ENCODE measurements at regions not wholly inside any gene's neighbourhood (a gene's known extent, or its start where the extent isn't known, plus 50 kb on each side); places are given as distances from the start of the nearest gene placed in this dataset.

DNA sequence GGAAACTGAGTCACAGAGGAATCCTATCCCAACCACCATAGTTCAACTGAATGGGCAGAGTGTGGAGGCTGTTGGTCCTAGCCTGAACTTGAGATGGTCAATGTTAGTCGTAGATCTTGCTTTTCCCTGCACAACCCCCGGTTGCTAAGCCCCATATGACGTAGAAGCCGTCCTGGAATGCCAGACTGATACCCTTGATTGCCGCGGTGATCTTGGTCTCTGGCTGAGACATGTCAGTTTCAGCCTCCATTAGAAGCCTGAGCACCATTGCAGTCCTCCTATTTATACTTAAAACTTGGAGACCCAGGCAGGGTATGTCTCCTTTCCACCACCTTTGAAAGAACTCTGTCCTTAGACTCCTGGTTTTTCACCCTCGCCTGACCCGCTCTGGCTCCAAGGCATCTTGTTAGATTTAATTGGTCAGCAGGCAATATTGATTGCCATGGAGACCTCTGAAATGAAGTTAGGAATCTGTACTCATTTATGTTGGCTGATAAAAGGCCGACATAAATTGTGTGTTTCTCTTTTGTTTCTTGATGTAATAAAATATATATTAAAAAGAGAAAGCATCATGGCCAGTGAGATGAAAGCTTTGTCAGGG lies 53.4 kb downstream of the RPLP1 start:
- TF ChIP-seq, protein P1, sequence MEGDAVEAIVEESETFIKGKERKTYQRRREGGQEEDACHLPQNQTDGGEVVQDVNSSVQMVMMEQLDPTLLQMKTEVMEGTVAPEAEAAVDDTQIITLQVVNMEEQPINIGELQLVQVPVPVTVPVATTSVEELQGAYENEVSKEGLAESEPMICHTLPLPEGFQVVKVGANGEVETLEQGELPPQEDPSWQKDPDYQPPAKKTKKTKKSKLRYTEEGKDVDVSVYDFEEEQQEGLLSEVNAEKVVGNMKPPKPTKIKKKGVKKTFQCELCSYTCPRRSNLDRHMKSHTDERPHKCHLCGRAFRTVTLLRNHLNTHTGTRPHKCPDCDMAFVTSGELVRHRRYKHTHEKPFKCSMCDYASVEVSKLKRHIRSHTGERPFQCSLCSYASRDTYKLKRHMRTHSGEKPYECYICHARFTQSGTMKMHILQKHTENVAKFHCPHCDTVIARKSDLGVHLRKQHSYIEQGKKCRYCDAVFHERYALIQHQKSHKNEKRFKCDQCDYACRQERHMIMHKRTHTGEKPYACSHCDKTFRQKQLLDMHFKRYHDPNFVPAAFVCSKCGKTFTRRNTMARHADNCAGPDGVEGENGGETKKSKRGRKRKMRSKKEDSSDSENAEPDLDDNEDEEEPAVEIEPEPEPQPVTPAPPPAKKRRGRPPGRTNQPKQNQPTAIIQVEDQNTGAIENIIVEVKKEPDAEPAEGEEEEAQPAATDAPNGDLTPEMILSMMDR (IDR thresholded peaks at IDR 0.05): no peak
- TF ChIP-seq POLR2AphosphoS5 (IDR thresholded peaks at IDR 0.05; ENCODE audit: low read depth, low read length) (no peak), SIN3A (IDR thresholded peaks at IDR 0.05; ENCODE audit: borderline replicate concordance, insufficient read depth, low read depth, low read length) (no peak), TCF7L2 (IDR thresholded peaks at IDR 0.05; ENCODE audit: low read depth, low read length) (no peak)
- TF ChIP-seq, protein P2, sequence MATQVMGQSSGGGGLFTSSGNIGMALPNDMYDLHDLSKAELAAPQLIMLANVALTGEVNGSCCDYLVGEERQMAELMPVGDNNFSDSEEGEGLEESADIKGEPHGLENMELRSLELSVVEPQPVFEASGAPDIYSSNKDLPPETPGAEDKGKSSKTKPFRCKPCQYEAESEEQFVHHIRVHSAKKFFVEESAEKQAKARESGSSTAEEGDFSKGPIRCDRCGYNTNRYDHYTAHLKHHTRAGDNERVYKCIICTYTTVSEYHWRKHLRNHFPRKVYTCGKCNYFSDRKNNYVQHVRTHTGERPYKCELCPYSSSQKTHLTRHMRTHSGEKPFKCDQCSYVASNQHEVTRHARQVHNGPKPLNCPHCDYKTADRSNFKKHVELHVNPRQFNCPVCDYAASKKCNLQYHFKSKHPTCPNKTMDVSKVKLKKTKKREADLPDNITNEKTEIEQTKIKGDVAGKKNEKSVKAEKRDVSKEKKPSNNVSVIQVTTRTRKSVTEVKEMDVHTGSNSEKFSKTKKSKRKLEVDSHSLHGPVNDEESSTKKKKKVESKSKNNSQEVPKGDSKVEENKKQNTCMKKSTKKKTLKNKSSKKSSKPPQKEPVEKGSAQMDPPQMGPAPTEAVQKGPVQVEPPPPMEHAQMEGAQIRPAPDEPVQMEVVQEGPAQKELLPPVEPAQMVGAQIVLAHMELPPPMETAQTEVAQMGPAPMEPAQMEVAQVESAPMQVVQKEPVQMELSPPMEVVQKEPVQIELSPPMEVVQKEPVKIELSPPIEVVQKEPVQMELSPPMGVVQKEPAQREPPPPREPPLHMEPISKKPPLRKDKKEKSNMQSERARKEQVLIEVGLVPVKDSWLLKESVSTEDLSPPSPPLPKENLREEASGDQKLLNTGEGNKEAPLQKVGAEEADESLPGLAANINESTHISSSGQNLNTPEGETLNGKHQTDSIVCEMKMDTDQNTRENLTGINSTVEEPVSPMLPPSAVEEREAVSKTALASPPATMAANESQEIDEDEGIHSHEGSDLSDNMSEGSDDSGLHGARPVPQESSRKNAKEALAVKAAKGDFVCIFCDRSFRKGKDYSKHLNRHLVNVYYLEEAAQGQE (IDR thresholded peaks at IDR 0.05; ENCODE audit: insufficient read depth in 1 of 2, low read depth in 2 of 2, low read length in 1 of 2): no peak
